NOMO-1 (cell line): ENCODE measurements at regions not wholly inside any gene's neighbourhood (a gene's known extent, or its start where the extent isn't known, plus 50 kb on each side); places are given as distances from the start of the nearest gene placed in this dataset.
"Not testable (repeated sequence)": the region's sequence is repeated elsewhere in the genome, so short reads cannot be mapped to it uniquely, and the experiment has no call there.

ENCODE experiments used
- DNase-seq, 2 experiments: peaks; one replicate each; lab custom pipeline; 2025; ENCODE audit not compliant: unreplicated experiment in 2 of 2; lab: John Stamatoyannopoulos, UW

- DNase-seq, result no peak
These were observed 750.5 kb downstream of the FRK start for GRCh38 chr6:115310156-115310555.

- DNase-seq, result no peak
These were observed 758.0 kb downstream of the FRK start for GRCh38 chr6:115302731-115303130.

- DNase-seq, result no peak
These were observed 773.2 kb downstream of the FRK start for GRCh38 chr6:115287467-115287866.

- no peak for DNase-seq
These were observed 783.7 kb downstream of the FRK start for GRCh38 chr6:115276881-115277565.

DNA sequence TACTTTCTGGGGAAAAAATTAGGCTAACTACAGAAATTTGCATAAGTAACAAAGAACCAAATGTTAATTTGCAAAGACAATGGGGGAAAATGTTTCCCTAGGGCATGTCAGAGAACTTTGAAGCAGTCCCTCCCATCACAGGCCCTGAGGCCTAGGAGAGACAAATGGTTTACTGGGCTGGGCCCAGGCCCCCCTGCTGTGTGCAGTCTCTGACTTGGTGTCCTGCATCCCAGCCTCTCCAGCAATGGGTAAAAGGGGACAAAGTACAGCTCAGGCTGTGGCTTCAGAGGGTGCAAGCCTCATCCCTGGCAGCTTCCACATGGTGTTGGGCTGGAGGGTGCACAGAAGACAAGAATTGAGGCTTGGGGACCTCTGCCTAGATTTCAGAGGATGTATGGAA lies 788.4 kb downstream of the FRK start:
- no peak for DNase-seq

- no peak for DNase-seq
These were observed 789.3 kb downstream of the FRK start for GRCh38 chr6:115271434-115271833.

GRCh38 chr6:115270953-115271352 lies 789.7 kb downstream of the FRK start:
- DNase-seq, result no peak

GRCh38 chr6:115241373-115241772 lies 819.3 kb downstream of the FRK start:
- DNase-seq, result no peak

DNA sequence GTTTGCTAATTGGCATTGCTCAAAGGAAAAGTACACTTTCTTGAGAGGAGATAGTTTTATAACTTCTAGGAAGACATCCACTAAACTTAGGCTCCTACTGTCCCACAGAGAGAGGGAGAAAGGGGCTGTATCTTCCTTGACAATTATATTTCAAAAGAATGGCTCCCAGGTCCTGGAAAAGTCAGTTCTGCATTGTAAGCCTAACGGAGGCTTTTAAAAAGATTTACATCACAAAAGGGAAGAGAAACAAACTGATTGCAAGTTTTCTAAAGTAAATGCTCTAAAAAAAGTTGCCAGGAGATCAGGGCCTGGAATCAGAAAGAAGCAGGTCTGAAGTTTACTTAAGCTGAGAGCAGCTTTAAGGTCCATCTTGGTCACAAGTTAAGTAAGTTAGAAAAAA lies 839.5 kb downstream of the FRK start:
- no peak for DNase-seq

GRCh38 chr6:115220551-115221159 lies 840.0 kb downstream of the FRK start:
- DNase-seq, result no peak

DNA sequence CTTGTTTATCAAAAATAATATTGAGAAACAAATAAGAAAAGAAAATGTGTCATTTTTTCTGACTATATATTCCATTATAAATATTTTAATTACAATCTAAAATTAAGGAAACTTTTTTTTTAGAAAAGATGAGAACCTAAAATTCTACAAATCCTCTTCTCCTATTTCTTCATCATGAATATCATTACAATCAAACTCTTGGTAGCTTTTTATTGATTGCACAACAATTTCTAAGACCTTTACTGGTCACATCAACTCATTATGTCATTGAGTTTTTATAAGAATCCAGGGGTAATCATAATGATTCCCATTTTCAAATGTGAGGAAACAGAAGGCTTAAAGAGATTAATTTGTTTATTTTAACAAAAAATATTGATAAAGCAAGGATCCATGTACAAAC lies 841.0 kb downstream of the FRK start:
- DNase-seq, result no peak

DNA sequence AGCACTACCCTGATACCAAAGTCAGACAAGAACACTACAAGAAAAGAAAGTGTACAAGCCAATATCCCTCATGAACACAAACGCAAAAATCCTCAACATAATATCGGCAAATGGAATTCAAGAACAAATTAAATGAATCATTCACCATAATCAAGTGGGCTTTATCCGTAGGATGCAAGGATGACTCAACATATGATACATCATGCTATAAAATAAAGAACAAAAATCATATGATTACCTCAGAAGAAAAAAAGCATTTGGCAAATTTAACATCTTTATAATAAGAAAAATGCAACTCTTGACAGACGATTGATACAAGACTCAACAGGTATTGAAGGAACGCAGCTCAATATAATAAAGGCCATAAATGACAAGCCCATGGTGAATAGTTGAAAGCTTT lies 843.9 kb downstream of the FRK start:
- DNase-seq, result no peak

GRCh38 chr6:115214283-115214682 lies 846.4 kb downstream of the FRK start:
- DNase-seq, result no peak

DNA sequence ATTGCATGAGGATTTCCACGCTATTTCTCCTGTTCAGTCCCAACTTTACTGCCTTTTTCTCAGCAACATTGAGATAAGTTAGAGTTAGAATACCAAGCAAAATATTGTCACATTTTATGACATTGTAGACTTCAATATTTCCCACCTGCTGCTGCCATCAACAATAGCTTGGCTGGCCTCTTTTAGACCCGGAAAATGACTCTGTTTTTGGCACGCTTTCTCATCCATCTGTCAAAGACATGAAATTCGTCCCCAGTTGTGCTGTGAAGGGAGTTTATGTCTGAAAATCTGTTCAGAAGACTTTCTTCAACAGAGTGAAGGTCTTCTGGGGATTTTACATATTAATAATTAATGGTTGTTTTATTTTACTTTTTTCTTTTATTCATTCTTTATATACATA lies 857.3 kb downstream of the FRK start:
- no peak for DNase-seq

DNA sequence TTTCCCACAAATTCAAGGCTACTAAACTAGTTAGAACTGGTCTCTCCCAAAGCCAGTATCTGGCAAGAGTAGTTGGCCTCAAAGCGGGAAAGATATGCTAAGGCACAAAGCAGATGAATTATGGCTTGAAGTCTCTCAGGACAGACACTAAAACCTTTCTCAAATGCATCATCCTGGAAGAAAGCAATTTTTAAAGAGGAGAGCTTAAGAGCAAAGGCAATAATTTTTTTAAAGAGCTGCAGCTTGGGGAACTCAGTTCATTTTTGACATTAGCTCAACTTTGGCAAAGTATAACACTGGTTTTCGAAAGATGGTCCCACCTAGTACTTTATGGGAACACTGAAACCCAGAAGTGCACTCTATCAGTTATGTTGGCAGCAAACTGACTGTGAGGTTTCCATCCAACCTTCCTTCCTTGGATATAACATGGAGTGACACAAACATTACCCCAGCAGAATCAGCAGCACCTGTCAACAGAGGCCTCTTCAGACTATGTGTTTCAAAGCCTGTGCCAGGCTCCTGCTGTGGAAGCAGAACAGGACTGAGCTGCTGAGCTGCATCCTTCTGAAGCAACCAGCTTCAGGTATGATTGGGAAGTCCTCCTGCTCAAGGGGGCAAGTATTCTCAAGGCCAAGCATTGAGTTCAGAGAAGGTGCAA lies 852.3 kb upstream of the HS3ST5 start:
- no peak for DNase-seq

GRCh38 chr6:115191989-115192388 lies 849.2 kb upstream of the HS3ST5 start:
- DNase-seq, result no peak

- no peak for DNase-seq
These were observed 847.7 kb upstream of the HS3ST5 start for GRCh38 chr6:115190534-115190933.

DNA sequence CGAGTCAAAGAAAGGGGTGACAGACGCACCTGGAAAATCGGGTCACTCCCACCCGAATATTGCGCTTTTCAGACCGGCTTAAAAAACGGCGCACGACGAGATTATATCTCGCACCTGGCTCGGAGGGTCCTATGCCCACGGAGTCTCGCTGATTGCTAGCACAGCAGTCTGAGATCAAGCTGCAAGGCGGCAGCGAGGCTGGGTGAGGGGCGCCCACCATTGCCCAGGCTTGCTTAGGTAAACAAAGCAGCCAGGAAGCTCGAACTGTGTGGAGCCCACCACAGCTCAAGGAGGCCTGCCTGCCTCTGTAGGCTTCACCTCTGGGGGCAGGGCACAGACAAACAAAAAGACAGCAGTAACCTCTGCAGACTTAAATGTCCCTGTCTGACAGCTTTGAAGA lies 832.6 kb upstream of the HS3ST5 start:
- not testable (repeated sequence) for DNase-seq

- not testable (repeated sequence) for DNase-seq
These were observed 823.1 kb upstream of the HS3ST5 start for GRCh38 chr6:115165912-115166311.

- DNase-seq, result no peak
These were observed 816.9 kb upstream of the HS3ST5 start for GRCh38 chr6:115159733-115160132.

- no peak for DNase-seq
These were observed 795.1 kb upstream of the HS3ST5 start for GRCh38 chr6:115137910-115138309.

DNA sequence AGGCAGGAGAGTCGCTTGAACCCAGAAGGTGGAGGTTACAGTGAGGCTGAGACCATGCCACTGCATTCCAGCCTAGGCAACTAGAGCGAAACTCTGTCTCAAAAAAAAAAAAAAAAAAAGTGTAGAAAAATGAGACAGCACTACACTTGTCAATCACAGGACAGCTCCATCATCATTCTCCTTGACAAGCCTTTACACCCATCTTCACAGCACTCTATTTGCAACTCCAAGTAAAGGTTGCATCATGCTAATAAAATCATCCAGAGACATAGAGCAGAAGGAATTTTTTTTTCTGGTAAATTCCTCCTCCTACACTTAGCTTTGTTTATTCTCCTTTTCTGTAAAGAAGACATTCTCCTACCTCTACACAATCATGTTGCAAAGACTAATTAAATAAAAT lies 791.0 kb upstream of the HS3ST5 start:
- no peak for DNase-seq
